Astrocyte (in vitro differentiated cells and primary cell): ENCODE measurements at regions not wholly inside any gene's neighbourhood (a gene's known extent, or its start where the extent isn't known, plus 50 kb on each side); places are given as distances from the start of the nearest gene placed in this dataset.

Source experiments
- EZH2 ChIP-seq: IDR thresholded peaks from 2 replicates; pipeline ENCODE4 v1.6.1; 2012; ENCODE audit warnings: mild to moderate bottlenecking, low read length, inconsistent platforms; ENCODE audit not compliant: insufficient read depth
- TF ChIP-seq, protein P1 (sequence below): IDR thresholded peaks from 2 replicates; pipeline ENCODE4 v1.5.1; 2011; ENCODE audit warnings: low read depth, mild to moderate bottlenecking, inconsistent platforms, low read length, moderate library complexity; ENCODE audit not compliant: insufficient read depth

DNA sequence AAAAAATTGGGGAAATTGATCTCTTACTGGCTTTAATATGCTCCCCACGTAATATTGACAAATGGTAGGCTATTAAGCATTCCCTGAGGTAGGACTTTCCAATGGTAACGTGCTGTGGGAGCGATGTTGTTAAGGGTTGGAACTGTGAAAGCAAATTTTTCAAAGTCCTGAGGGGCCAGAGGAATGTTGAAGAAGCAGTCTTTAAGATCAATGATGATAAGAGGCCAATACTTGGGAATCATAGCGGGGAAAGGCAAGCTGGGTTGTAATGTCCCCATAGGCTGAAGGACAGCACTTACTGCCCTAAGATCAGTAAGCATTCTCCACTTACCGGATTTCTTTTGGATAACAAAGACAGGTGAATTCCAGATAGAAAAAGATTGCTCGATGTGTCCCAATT, 69.6 kb upstream of the ARL4D start:
- TF ChIP-seq, protein P1, sequence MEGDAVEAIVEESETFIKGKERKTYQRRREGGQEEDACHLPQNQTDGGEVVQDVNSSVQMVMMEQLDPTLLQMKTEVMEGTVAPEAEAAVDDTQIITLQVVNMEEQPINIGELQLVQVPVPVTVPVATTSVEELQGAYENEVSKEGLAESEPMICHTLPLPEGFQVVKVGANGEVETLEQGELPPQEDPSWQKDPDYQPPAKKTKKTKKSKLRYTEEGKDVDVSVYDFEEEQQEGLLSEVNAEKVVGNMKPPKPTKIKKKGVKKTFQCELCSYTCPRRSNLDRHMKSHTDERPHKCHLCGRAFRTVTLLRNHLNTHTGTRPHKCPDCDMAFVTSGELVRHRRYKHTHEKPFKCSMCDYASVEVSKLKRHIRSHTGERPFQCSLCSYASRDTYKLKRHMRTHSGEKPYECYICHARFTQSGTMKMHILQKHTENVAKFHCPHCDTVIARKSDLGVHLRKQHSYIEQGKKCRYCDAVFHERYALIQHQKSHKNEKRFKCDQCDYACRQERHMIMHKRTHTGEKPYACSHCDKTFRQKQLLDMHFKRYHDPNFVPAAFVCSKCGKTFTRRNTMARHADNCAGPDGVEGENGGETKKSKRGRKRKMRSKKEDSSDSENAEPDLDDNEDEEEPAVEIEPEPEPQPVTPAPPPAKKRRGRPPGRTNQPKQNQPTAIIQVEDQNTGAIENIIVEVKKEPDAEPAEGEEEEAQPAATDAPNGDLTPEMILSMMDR: no peak
- TF ChIP-seq EZH2: no peak
